ENCODE measurements at regions not wholly inside any gene's neighbourhood (a gene's known extent, or its start where the extent isn't known, plus 50 kb on each side); places are given as distances from the start of the nearest gene placed in this dataset.

GRCh38 chr21:27372381-27372780 lies 405.5 kb upstream of the ADAMTS5 start:
- TF ChIP-seq CTCF (IDR thresholded peaks at IDR 0.05) (no peak), POLR2A (IDR thresholded peaks at IDR 0.05) (no peak)
